ENCODE measurements at regions not wholly inside any gene's neighbourhood (a gene's known extent, or its start where the extent isn't known, plus 50 kb on each side); places are given as distances from the start of the nearest gene placed in this dataset.
A peak's percentile ranks its signal among the peaks of the same experiment; 100 is the strongest.

- Histone ChIP-seq H2AK5ac (ENCODE audit: low read depth, low read length) (no peak overlapping the region), H3K18ac (ENCODE audit: low read length) (no peak overlapping the region), H2AFZ (ENCODE audit: low read length) (no peak overlapping the region), H4K8ac (ENCODE audit: low read depth, low read length) (no peak overlapping the region), H3K23ac (ENCODE audit: low read depth, low read length, poor library complexity) (no peak overlapping the region), H2BK15ac (ENCODE audit: low read length) (peak overlapping the region; percentile 20), H3K4ac (ENCODE audit: low read length) (no peak overlapping the region), H3K4me1 (ENCODE audit: control insufficient read depth in 2 of 2, insufficient read depth in 1 of 2, low read depth in 1 of 2, low read length in 2 of 2) (peaks cover 0 to 2% of the 10 kb centered on the region in 2 donors), H3K27me3 (ENCODE audit: control insufficient read depth in 3 of 3, insufficient read depth in 3 of 3, low read depth in 1 of 3, low read length in 3 of 3) (no peaks in the 10 kb centered on the region), H3K4me2 (ENCODE audit: insufficient read depth, low read length, poor library complexity, severe bottlenecking) (no peak overlapping the region), H3K36me3 (replicated peaks in 1 of 2; ENCODE audit: control insufficient read depth in 2 of 2, insufficient read depth in 2 of 2, low read length in 2 of 2) (no peaks in the 10 kb centered on the region), H3K14ac (ENCODE audit: low read length) (no peak overlapping the region), H3K9ac (ENCODE audit: low read depth, low read length, poor library complexity) (no peak overlapping the region), H3K9me3 (replicated peaks in 1 of 2; ENCODE audit: control insufficient read depth in 2 of 2, insufficient read depth in 1 of 2, low read depth in 1 of 2, low read length in 2 of 2) (no peaks in the 10 kb centered on the region), H2BK5ac (ENCODE audit: low read length) (no peak overlapping the region), H4K91ac (ENCODE audit: low read depth, low read length, poor library complexity) (no peak overlapping the region), H2BK12ac (ENCODE audit: low read length) (no peak overlapping the region), H3K27ac (replicated peaks; ENCODE audit: low read length) (no peak overlapping the region), H3K79me1 (ENCODE audit: low read depth, low read length) (no peaks in the 10 kb centered on the region), H3K4me3 (ENCODE audit: low read length in 2 of 2) (no peak overlapping the region), H2BK120ac (ENCODE audit: low read depth, low read length) (no peak overlapping the region)
- no CpG with 5 or more reads among the region's 6 CpGs for whole genome bisulfite sequencing, 2 donors (ENCODE audit: extremely low coverage in 2 of 2, insufficient read length in 2 of 2, insufficient replicate concordance in 1 of 2)
- no peak for DNase-seq (ENCODE audit: low spot score)
These were observed 79.6 kb downstream of the FOXL1 start for GRCh38 chr16:86657972-86658371.

- H3K4ac ChIP-seq (ENCODE audit: low read length), result no peak overlapping the region
- H2BK120ac ChIP-seq (ENCODE audit: low read depth, low read length), result no peak overlapping the region
- H2AK5ac ChIP-seq (ENCODE audit: low read depth, low read length), result no peak overlapping the region
- H3K9me3 ChIP-seq (replicated peaks in 1 of 2; ENCODE audit: control insufficient read depth in 2 of 2, insufficient read depth in 1 of 2, low read depth in 1 of 2, low read length in 2 of 2), result no peaks in the 10 kb centered on the region
- H3K4me2 ChIP-seq (ENCODE audit: insufficient read depth, low read length, poor library complexity, severe bottlenecking), result no peak overlapping the region
- H3K27me3 ChIP-seq (ENCODE audit: control insufficient read depth in 3 of 3, insufficient read depth in 3 of 3, low read depth in 1 of 3, low read length in 3 of 3), result no peaks in the 10 kb centered on the region
- H4K91ac ChIP-seq (ENCODE audit: low read depth, low read length, poor library complexity), result no peak overlapping the region
- H3K36me3 ChIP-seq (replicated peaks in 1 of 2; ENCODE audit: control insufficient read depth in 2 of 2, insufficient read depth in 2 of 2, low read length in 2 of 2), result no peaks in the 10 kb centered on the region
- no peak overlapping the region for H3K4me3 ChIP-seq (ENCODE audit: low read length in 2 of 2)
- H2BK5ac ChIP-seq (ENCODE audit: low read length), result no peak overlapping the region
- DNase-seq (ENCODE audit: low spot score), result no peak
- H2BK15ac ChIP-seq (ENCODE audit: low read length), result no peak overlapping the region
- no peak overlapping the region for H3K14ac ChIP-seq (ENCODE audit: low read length)
- H3K79me1 ChIP-seq (ENCODE audit: low read depth, low read length), result no peaks in the 10 kb centered on the region
- peaks cover 0 to 2% of the 10 kb centered on the region in 2 donors for H3K4me1 ChIP-seq (ENCODE audit: control insufficient read depth in 2 of 2, insufficient read depth in 1 of 2, low read depth in 1 of 2, low read length in 2 of 2)
- no peak overlapping the region for H4K8ac ChIP-seq (ENCODE audit: low read depth, low read length)
- no peak overlapping the region for H3K27ac ChIP-seq (replicated peaks; ENCODE audit: low read length)
- no peak overlapping the region for H3K18ac ChIP-seq (ENCODE audit: low read length)
- WGBS, 2 donors (ENCODE audit: extremely low coverage in 2 of 2, insufficient read length in 2 of 2, insufficient replicate concordance in 1 of 2), result no CpG with 5 or more reads among the region's 4 CpGs
- H3K23ac ChIP-seq (ENCODE audit: low read depth, low read length, poor library complexity), result no peak overlapping the region
- no peak overlapping the region for H2AFZ ChIP-seq (ENCODE audit: low read length)
- no peak overlapping the region for H2BK12ac ChIP-seq (ENCODE audit: low read length)
- no peak overlapping the region for H3K9ac ChIP-seq (ENCODE audit: low read depth, low read length, poor library complexity)
These were observed 82.3 kb downstream of the FOXL1 start for GRCh38 chr16:86660623-86661022.

GRCh38 chr16:86661706-86662105 lies 83.4 kb downstream of the FOXL1 start:
- Histone ChIP-seq H3K4me1 (ENCODE audit: control insufficient read depth in 2 of 2, insufficient read depth in 1 of 2, low read depth in 1 of 2, low read length in 2 of 2) (peaks cover 0 to 2% of the 10 kb centered on the region in 2 donors), H3K79me1 (ENCODE audit: low read depth, low read length) (no peaks in the 10 kb centered on the region), H4K8ac (ENCODE audit: low read depth, low read length) (no peak overlapping the region), H3K4me3 (ENCODE audit: low read length in 2 of 2) (no peak overlapping the region), H3K14ac (ENCODE audit: low read length) (no peak overlapping the region), H3K18ac (ENCODE audit: low read length) (no peak overlapping the region), H2BK5ac (ENCODE audit: low read length) (no peak overlapping the region), H3K23ac (ENCODE audit: low read depth, low read length, poor library complexity) (no peak overlapping the region), H3K4me2 (ENCODE audit: insufficient read depth, low read length, poor library complexity, severe bottlenecking) (no peak overlapping the region), H4K91ac (ENCODE audit: low read depth, low read length, poor library complexity) (no peak overlapping the region), H3K27ac (replicated peaks; ENCODE audit: low read length) (no peak overlapping the region), H2BK12ac (ENCODE audit: low read length) (no peak overlapping the region), H2AK5ac (ENCODE audit: low read depth, low read length) (no peak overlapping the region), H3K27me3 (ENCODE audit: control insufficient read depth in 3 of 3, insufficient read depth in 3 of 3, low read depth in 1 of 3, low read length in 3 of 3) (no peaks in the 10 kb centered on the region), H3K9me3 (replicated peaks in 1 of 2; ENCODE audit: control insufficient read depth in 2 of 2, insufficient read depth in 1 of 2, low read depth in 1 of 2, low read length in 2 of 2) (no peaks in the 10 kb centered on the region), H3K4ac (ENCODE audit: low read length) (no peak overlapping the region), H2BK15ac (ENCODE audit: low read length) (no peak overlapping the region), H3K9ac (ENCODE audit: low read depth, low read length, poor library complexity) (no peak overlapping the region), H2AFZ (ENCODE audit: low read length) (no peak overlapping the region), H3K36me3 (replicated peaks in 1 of 2; ENCODE audit: control insufficient read depth in 2 of 2, insufficient read depth in 2 of 2, low read length in 2 of 2) (no peaks in the 10 kb centered on the region), H2BK120ac (ENCODE audit: low read depth, low read length) (no peak overlapping the region)
- no CpG with 5 or more reads among the region's 8 CpGs for WGBS, 2 donors (ENCODE audit: extremely low coverage in 2 of 2, insufficient read length in 2 of 2, insufficient replicate concordance in 1 of 2)
- DNase-seq (ENCODE audit: low spot score), result no peak

GRCh38 chr16:86662195-86662594 lies 83.8 kb downstream of the FOXL1 start:
- no peak overlapping the region for H2BK12ac ChIP-seq (ENCODE audit: low read length)
- H3K4me2 ChIP-seq (ENCODE audit: insufficient read depth, low read length, poor library complexity, severe bottlenecking), result no peak overlapping the region
- H4K8ac ChIP-seq (ENCODE audit: low read depth, low read length), result no peak overlapping the region
- no peak overlapping the region for H2BK120ac ChIP-seq (ENCODE audit: low read depth, low read length)
- no peak overlapping the region for H3K14ac ChIP-seq (ENCODE audit: low read length)
- no peak overlapping the region for H3K27ac ChIP-seq (replicated peaks; ENCODE audit: low read length)
- H3K23ac ChIP-seq (ENCODE audit: low read depth, low read length, poor library complexity), result no peak overlapping the region
- H2AK5ac ChIP-seq (ENCODE audit: low read depth, low read length), result no peak overlapping the region
- H3K36me3 ChIP-seq (replicated peaks in 1 of 2; ENCODE audit: control insufficient read depth in 2 of 2, insufficient read depth in 2 of 2, low read length in 2 of 2), result no peaks in the 10 kb centered on the region
- H3K9me3 ChIP-seq (replicated peaks in 1 of 2; ENCODE audit: control insufficient read depth in 2 of 2, insufficient read depth in 1 of 2, low read depth in 1 of 2, low read length in 2 of 2), result no peaks in the 10 kb centered on the region
- H3K18ac ChIP-seq (ENCODE audit: low read length), result no peak overlapping the region
- H2BK15ac ChIP-seq (ENCODE audit: low read length), result no peak overlapping the region
- no peak overlapping the region for H3K9ac ChIP-seq (ENCODE audit: low read depth, low read length, poor library complexity)
- H3K79me1 ChIP-seq (ENCODE audit: low read depth, low read length), result no peaks in the 10 kb centered on the region
- H3K4me3 ChIP-seq (ENCODE audit: low read length in 2 of 2), result no peak overlapping the region
- H3K4ac ChIP-seq (ENCODE audit: low read length), result no peak overlapping the region
- no peak overlapping the region for H2BK5ac ChIP-seq (ENCODE audit: low read length)
- no peak overlapping the region for H4K91ac ChIP-seq (ENCODE audit: low read depth, low read length, poor library complexity)
- DNase-seq (ENCODE audit: low spot score), result no peak
- H3K4me1 ChIP-seq (ENCODE audit: control insufficient read depth in 2 of 2, insufficient read depth in 1 of 2, low read depth in 1 of 2, low read length in 2 of 2), result peaks cover 0 to 2% of the 10 kb centered on the region in 2 donors
- WGBS, 2 donors (ENCODE audit: extremely low coverage in 2 of 2, insufficient read length in 2 of 2, insufficient replicate concordance in 1 of 2), result no CpG with 5 or more reads among the region's 5 CpGs
- H3K27me3 ChIP-seq (ENCODE audit: control insufficient read depth in 3 of 3, insufficient read depth in 3 of 3, low read depth in 1 of 3, low read length in 3 of 3), result no peaks in the 10 kb centered on the region
- H2AFZ ChIP-seq (ENCODE audit: low read length), result no peak overlapping the region
